ENCODE measurements at regions not wholly inside any gene's neighbourhood (a gene's known extent, or its start where the extent isn't known, plus 50 kb on each side); places are given as distances from the start of the nearest gene placed in this dataset.

DNA sequence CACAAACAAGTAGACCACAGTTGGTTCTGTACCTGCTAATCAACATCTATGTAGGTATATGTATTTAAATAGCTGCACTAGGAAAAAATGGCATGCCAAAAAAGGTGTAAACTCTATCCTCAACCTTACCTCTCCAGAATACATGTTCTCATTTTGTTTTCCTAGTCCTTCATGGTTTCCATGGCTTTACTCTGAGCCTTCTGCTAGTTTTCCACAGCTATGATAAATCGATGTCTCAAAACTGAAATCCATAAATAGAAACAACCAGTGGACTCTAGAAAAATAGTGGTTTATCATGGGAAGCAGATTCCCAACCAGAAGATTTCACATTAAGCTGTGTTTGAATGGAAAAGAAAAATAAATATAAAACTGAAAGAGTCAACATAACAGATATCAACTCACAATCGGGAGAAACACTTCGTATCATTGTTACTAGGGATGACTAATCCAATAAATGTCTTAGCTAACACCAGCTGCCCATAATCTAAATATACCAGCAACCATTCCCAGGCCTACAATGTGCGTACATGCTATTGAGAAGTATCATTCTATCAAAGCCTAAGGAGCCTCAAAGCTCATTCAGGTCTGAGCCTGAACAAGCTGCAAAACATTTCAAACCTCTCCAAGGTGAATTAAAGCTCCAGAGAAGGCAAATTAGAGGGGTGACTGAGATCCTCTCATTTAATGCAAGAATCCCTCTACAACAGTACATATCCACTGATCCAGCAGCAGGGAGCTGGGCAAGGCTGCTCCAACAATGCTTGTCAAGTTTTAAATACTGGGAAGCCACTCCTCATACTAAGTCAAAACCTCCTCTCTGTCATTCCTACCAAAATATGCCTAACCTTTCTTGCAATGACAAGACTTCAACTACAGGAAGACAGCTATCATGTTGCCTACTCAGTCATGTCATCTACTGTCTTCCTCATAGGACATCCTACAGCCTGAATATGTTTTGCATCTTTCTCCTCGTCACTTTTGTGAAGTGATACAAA is 90.2 kb downstream of the KCTD12 start:
- peak; percentile 74 for DNase-seq

DNA sequence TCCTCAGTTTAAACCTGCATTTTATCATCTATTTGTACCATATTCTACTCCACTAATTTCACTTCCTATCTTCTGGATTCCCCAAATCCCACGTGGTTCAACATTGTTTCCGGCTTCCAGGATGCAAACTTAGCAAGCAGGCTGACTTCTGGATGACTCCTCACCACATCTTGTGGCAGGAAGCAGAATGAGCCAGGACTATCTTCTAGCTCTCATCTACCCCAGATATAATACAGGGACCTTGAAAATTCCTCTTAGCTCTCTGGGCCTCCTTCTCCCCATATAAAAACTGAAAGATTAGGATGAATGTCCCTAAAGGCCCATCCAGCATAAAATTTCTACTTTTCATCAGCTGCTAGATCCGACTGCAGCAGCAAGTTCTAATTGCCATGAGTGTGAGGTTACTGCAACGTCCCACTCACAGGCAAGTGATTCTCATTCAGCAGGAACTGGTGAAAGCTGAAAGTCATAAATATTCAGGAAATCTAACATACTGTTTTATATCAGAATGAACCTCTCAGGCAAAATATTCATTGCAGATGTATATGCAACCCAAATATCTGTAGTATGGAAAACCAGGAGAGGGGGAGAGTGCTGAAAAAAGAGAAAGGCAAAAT is 93.4 kb downstream of the KCTD12 start:
- no peak for DNase-seq

DNA sequence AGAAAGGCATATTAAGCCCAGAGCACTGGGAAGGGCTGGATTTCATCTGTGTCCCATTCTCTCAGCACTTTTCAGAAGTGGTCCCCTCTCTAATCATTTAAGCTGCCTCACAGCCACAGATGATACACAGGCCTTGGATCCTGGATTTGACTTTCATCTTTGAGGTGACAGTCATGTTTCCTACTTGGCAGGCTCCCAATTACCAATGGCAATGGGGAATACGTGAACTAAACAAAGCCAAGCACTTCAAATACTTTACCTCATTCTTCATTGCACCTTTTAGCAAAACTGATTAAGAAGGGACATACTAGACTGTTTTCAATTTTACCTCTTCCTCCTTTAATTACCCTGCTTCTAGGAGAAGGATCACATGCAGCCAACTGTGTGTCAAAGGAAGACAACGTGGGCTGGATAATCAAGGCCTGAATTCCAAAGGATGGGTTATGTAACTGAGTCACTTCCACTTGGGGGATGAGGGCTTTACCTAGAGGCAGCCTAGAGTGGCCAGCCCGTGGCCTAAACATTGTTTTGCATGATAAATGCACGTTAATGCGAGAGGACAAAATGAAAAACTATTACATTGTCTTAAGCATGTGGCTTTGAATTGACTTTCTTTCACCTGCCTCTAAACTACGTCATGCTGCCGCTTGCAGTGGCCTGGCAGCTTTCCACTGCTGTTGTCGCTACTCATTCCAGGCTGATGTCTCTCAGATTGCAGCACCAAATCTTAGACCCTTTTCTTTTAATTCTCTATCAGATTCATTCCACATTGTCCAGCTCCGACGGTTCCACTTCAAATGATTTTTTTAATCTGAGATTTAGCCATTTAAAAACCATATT is 95.0 kb downstream of the KCTD12 start:
- peak; percentile 47 for DNase-seq

- DNase-seq, result no peak
These were observed 95.7 kb downstream of the KCTD12 start for GRCh38 chr13:76790526-76790925.

DNA sequence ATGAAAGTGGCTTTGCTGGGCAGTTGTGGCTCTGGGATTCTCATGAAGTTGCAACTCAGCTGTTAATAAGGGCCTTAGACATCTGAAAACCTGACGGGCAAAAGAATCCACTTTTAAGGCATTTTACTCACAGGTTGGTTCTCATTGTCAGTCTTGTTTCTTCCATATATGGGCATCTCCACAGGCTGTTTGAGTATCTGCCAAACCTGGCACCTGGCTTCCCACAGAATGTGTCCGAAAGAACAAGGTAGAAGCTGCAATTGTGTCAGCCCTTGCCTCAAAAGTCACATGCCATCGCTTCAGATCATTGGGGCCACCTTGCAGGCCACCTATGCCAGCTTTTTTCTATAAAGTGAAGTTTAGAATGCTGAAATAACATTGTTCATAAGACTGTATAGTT is 102.4 kb downstream of the KCTD12 start:
- DNase-seq, result peak; percentile 83

- no peak for DNase-seq
These were observed 107.4 kb downstream of the KCTD12 start for GRCh38 chr13:76778853-76779252.

- DNase-seq, result no peak
These were observed 109.1 kb downstream of the KCTD12 start for GRCh38 chr13:76777096-76777495.

DNA sequence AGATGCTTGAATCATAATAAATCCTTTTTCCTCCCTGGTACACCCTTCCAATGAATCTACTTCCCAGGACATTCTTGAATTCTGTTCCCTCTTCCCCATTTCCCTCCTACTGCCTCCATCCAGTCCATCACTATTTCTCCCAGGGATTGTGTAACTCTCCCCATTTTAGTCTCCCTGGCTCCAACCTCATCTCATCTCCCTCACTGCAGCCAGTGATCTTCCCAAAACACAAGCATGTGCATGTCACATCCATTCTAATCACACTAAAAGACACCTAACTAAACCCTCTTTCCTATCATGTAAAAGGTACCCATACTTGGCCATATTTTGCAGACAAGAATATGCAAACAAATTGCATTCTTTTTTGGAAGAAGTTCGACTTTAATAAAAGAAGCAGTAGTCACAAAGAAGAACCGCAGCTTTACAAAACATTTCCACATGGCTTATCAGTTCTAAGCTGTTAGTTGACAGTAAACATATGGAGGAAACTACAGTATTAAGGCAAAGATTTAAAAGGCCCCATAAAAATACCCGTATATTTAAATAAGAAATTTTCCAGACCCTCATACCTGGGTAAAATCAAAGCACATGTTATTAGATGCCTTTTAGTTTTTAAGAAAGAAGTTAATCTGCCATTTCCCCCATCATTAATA is 111.0 kb downstream of the KCTD12 start:
- no peak for DNase-seq

DNA sequence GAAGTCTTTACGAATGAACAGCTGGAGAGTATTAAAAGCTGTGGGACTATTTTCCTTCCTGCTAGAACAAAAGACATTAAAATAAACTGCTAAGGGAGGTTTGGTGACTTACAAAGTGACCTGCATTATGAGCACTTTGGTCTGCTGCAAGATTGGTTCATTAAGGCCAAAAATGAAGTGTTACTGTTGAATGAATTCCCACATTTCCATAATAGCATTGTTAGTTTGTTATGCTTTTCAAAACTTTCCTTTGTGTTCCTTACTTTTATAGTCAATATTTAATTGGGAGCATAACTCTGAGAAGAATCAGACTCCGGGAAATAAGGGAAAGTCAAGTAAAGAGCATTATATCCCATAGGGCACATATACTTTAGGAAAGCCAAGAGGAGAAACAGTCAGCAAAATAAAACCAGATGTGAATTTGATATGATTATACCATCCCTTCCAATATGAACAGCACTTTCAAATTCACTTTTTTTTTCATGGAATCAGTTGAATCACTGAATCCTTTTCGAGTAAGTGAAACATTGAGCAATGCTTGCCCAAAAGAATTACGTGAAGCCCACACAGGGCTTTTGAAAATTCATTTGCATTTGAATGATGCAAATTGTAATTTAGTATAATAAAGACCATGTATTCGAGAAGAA is 112.6 kb downstream of the KCTD12 start:
- no peak for DNase-seq

DNA sequence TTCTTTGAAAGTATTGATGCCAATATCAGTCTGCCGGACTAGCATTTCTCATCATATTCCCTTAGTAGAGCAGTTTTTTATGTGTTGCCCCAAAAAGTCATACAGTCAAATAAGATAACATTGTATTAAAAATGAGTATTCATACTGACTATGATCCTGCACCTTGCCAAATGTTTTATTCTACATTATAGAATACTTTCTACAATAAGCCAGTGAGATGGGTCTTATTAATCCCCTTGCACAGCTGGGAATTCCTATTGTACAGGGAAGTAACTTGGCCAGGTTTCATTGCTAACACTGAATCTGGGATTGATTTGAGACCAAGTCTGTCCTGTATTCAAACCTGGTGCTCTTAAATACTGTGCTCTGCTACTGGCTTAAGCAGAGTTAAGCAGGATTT is 114.0 kb downstream of the KCTD12 start:
- no peak for DNase-seq

- DNase-seq, result no peak
These were observed 116.9 kb downstream of the KCTD12 start for GRCh38 chr13:76769271-76769791.

DNA sequence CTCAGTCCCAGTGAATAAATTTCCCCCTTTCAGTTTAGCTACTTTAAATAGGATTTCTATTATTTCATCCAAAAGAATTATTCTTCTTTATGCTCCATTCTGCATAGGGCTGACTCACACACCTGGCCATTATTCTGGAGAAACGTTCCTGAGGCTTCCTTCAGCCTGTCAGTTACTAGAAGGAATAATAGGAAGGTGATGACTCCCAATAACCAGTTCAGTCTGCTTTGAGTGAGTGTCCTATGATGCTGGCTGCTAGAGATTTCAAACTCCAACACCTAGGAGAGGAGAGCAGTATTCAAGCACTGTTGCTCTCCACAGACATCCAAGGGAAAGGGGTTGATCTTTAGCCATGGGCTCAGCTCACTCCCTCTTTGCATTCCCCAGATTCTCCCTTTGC is 117.8 kb downstream of the KCTD12 start:
- DNase-seq, result no peak

DNA sequence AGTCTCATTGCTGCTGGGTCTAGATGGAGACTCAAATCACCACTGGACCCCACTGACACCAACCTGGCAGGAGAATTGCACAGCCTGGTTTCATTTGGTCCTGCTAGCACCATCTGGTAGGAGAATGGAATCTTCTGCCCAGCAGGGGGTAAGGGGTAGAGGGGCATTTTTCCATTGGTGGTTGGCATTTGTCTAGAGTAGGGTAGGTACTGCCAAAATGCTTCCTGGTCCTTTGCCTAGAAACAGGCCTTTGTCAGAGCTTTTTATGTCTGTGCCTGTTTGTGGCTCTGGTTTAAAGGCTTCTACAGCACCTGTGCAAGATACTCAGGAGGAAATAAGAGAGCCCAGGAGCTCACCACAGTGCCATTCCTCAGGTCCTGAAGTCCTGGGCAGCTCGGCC is 121.3 kb downstream of the KCTD12 start:
- no peak for DNase-seq

GRCh38 chr13:76764429-76764828 is 121.8 kb downstream of the KCTD12 start:
- peak; percentile 45 for DNase-seq

GRCh38 chr13:76762721-76763120 is 123.5 kb downstream of the KCTD12 start:
- DNase-seq, result no peak

- DNase-seq, result peak; percentile 31
These were observed 126.3 kb downstream of the KCTD12 start for GRCh38 chr13:76759877-76760276.

- peak; percentile 44 for DNase-seq
These were observed 127.5 kb downstream of the KCTD12 start for GRCh38 chr13:76758738-76759137.

GRCh38 chr13:76758257-76758656 is 127.9 kb downstream of the KCTD12 start:
- DNase-seq, result no peak

DNA sequence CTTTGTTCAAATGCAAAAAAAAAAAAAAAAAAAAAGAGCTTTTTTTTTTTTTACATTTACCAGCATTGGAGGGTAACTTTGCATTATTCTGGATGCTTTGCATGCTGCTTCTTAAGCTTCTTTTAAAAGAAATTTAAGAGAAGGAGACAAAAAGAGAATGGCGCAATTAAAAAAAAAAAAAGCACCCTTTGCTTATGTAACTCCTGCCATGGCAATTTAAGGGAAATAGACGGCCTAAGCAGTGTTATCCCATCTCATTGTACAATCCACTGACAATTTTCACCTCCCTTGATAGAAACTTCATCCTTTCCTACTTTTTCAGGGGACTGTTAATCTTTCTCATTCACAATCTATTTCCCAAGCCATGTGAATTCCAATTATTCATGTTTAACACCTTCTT is 129.8 kb downstream of the KCTD12 start:
- DNase-seq, result no peak

- no peak for DNase-seq
These were observed 131.8 kb downstream of the KCTD12 start for GRCh38 chr13:76754414-76754813.

GRCh38 chr13:76751278-76751677 is 134.9 kb downstream of the KCTD12 start:
- DNase-seq, result no peak

DNA sequence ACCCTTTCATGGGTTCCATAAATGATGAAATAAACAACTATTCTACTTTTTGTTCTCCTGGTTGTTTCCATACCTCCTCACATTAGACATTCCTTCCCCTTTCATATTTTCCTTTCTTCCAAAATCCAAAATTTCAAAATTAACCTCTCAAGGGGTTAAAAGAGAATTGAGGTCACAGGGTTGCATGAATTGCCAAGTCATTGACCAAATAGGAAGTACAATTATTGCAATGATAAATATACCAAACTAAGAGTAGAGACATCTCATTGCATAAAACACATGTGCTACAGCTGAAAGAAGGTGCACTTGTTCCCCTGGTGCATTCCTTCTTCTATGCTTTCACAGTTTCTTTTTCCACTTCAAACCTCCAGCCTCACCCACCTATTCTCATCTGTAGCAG is 136.1 kb downstream of the KCTD12 start:
- no peak for DNase-seq
